ENCODE measurements at regions not wholly inside any gene's neighbourhood (a gene's known extent, or its start where the extent isn't known, plus 50 kb on each side); places are given as distances from the start of the nearest gene placed in this dataset.
A peak's percentile ranks its signal among the peaks of the same experiment; 100 is the strongest.
"Not testable (repeated sequence)": the region's sequence is repeated elsewhere in the genome, so short reads cannot be mapped to it uniquely, and the experiment has no call there.

DNA sequence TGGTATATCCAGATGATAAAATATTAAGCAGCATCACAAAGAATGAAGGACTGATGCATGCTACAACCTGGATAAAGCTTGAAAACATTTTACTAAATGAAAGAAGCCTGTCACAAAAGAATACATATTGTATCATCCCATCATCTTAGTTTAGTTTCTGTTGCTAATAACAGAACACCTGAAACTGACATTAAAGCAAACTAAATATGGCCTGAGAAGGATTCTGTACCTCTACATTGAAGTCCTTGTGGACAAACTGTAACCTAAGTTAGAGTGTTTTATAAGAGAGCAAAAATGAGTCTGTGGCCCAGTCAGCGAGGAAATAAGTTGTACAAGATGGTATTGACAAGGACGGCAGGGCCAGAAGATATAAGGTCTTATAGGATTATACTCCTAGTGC is 261.0 kb upstream of the CPHXL start:
- no peak for DNase-seq (ENCODE audit: low read depth)

DNA sequence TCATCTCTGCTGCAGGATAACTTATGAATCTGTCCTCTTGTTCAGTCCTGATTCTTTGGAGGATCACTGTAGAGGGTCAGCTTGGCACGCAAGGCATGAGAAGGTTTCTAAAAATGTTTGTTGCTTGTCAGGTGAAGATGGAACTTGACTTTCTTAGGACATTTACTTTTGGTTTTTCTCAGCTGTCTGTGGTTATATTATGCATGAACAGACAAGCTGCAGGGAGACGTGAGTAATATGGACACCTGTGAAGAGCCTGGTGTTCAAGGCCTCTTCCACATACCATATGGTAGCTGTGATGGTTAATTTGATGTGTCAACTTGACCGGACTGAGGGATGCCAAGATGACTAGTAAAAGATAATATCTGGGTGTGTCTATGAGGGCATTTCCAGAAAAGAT is 270.2 kb upstream of the CPHXL start:
- peak; percentile 43 for DNase-seq (ENCODE audit: low read depth)

DNA sequence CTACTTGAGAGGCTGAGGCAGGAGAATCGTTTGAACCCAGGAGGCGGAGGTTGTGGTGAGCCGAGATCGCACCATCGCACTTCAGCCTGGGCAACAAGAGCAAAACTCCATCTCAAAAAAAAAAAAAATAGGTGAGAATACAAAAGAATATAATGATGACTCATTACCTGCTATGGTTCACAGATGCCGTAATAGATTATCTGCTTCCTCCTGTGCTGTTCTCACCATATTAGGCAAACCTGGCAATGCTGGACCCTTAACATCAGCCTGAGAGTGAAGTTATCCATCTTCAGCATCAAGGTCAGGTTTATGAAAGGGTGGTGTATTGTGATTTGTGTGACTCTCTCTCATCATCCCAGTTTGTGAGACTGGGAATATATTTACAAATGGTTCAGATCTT is 271.3 kb upstream of the CPHXL start:
- DNase-seq (ENCODE audit: low read depth) = peak; percentile 2

DNA sequence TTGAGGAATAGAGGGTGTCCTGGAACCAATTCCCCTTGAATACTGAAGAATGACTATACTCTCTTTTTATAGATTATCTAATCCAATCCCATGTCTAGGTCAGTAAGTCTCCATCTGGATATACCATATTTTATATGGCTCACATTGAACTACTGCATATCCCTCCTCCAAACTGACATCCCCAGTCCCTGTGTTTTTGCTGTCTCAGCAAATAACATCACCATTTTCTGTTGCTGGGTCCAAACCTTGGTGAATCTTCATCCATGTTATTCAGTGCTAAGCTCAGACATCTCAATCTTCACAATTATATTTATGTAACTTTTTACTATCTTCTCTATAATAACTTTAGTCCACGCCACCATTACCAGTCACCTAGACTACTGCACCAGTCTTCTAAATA is 269.6 kb upstream of the CNTNAP4 start:
- DNase-seq (ENCODE audit: low read depth) = no peak

DNA sequence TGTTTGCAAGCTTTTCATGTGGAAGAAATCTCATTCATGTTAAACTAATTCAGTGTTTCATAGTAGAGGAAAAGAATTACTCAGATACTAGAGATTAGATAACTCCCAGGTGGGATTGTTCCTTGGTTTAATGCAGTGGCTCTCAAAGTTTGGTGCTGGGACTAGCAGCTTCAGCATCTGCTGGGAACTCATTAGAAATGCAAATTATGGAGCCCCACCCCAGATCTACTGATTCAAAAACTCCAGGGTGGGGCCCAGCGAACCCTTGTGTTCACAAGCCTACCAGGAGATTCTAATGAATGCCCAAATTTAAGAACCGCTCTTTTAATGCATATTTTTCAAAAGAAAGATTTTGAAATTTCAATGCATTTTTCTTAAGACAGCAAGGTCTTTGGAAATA is 253.4 kb upstream of the CNTNAP4 start:
- no peak for DNase-seq (ENCODE audit: low read depth)

DNA sequence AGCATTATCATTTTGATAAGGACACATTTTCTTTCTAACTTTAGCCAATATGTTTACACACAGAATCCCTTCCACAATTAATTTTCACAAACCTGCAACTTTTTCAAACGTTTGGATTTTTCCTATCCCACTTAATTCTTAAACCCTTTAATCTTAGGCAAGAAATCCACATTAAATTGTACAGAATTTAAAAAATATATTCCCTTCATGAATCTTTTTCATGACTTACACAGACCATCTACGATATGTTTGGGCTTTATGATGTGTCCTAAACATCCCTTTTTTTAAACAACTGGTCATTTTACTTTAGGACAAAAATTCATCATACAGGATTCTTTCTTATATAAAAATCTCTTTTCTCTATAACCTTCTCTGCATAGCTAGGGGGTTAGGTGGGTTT is 241.5 kb upstream of the CNTNAP4 start:
- no peak for DNase-seq (ENCODE audit: low read depth)

DNA sequence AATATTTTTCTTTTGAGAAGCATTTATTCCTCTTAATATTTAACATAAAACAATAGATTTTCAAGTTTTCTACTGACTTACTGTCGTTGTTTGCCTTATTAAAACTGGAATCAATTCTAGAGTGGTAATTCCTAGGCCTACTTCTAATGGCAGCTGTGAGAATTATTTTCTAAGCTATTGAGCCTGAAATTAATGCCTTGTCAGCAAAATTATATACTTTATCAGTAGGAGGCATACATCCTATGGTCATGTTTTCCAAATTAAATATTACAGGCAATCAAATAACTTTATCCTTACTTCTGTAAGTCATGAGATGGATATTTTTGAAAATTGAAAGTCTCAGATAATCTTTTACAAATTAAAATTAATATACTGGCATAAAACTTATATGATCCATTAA is 239.1 kb upstream of the CNTNAP4 start:
- DNase-seq (ENCODE audit: low read depth) = no peak

DNA sequence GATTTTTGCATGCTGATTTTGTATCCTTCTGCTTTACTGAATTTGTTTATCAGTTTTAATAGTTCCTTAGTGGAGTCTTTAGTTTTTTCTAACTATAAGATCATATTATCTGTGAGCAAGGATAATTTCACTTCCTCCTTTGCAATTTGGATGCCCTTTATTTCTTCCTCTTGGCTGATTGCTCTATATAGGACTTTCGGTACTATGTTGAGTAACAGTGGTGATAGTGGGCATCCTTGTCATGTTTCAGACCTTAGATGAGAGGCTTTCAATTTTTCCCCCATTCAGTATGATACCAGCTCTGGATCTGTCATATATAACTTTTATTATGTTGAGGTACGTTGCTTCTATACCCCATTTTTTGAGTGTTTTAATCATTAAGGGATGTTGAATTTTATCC is 224.5 kb upstream of the CNTNAP4 start:
- no peak for DNase-seq (ENCODE audit: low read depth)

DNA sequence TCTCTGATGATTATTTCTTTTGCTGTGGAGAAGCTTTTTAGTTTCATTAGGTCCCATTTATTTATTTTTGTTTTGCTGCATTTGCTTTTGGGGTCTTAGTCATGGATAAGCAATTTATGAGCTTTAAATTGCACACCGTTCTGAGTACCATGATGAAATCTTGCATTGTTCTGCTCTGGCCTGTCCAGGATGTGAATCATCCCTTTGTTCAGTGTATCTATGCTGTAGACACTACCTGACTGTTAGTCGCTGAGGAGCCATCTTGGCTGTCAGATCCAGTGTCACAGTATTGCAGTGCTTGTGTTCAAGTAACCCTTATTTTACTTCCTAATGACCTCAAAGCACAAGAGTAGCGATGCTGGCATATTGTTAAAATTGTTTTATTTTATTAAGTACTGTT is 218.0 kb upstream of the CNTNAP4 start:
- DNase-seq (ENCODE audit: low read depth) = peak; percentile 45

DNA sequence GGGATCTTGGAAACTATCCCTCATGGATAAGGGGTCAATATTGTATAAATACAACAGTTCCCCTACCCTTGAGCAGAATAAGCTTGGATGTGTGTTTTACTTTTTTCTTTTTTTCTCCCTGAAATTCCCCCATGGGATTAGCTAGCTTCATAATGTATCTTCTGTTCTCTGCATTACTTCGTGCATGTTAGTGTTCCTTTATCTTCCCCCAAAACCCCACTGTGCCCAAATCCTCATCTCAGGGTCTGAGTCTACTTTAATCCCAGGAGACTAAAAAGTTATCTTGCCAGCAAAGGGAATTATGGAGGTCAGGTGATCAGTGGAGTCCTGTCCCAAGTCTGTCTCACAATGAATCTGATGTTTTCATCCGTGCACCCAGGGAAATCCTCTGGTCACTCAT is 217.5 kb upstream of the CNTNAP4 start:
- no peak for DNase-seq (ENCODE audit: low read depth)

DNA sequence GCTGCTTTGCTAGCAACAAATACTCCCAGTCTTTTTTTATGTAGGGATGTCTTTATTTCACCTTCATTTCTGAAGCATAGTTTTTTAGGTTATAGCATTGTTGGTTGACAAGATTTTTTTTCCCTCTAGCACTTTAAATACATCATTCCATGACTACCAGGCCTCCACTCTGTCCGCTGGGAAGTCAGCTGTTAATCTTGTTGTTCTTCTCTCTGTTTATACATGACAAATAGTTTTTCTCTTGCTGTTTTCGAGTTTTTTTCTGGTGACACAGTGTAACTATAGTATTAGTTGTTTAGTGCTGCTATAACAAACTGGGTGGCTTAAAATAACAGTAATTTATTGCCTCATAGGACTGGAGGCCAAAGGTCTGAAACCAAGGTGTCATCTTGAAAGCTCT is 205.5 kb upstream of the CNTNAP4 start:
- DNase-seq (ENCODE audit: low read depth) = no peak

DNA sequence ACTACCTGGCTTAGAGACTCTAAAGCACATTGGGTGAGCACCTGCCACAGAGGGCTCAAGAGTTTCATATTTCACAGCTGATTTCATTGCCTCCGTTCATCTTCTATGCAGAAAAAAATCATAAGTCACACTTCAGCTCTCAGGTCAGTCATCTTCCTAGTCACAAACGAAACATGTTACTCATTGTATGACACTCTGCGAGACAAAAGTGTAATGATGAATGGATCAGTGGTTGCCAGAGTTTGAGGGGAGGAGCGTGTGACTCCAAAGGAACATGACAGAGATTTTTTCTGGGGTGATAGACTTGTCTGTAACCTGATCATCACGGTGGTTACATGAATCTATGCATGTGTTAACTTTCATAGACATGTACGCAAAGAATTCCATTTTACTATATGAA is 195.2 kb upstream of the CNTNAP4 start:
- DNase-seq (ENCODE audit: low read depth) = no peak

DNA sequence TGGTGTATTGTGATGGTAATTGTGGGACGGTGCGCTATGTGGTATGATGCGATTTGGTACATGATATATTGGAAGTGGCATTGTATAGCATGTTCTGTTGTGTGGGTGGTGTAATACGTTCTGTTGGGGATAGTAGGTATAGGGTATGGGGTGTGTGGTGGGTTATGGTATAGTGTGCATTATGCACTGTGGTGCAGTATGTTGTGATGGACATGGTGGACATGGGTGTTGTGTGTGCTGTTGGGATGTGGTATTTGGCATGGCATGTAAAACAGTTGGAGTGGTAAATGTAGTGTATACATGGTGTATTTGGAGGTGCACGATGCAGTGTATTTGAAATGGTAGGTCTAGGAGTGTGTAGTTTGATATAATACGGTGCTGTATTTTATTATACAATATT is 170.6 kb upstream of the CNTNAP4 start:
- no peak for DNase-seq (ENCODE audit: low read depth)

DNA sequence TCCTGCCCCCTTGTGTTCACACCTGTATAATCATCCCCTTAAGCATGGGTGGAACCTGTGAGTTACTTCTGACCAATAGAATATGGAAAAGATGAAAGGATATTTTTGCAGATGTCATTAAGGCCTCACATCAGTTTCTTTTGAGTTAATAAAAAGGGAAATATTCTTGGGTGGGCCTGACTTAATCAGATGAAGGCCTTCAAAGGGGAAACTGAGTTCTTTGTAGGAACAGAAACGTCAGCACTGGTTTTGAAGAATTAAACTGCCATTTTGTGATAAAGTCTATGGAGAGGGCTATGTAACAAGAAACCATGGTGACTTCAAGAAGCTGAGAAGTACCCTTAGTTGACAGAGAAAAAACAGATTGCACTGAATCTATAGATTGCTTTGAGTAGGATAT is 168.7 kb upstream of the CNTNAP4 start:
- no peak for DNase-seq (ENCODE audit: low read depth)

DNA sequence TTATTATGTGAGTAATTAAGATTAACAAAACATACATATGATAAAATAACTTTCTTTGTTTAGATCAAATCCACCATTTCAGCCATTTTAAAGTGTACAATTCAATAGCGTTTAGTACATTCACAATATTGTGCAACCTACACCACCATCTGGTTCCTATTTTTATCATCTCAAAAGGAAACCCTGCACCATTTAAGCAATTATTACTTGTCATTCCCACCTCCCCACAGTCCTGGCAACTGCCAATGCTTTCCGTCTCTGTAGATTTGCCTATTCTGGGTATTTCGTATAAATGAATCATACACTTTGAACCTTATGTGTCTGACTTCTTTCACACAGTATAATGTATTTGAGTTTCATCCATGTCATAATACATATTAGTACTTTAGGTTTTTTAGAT is 162.5 kb upstream of the CNTNAP4 start:
- DNase-seq (ENCODE audit: low read depth) = no peak

DNA sequence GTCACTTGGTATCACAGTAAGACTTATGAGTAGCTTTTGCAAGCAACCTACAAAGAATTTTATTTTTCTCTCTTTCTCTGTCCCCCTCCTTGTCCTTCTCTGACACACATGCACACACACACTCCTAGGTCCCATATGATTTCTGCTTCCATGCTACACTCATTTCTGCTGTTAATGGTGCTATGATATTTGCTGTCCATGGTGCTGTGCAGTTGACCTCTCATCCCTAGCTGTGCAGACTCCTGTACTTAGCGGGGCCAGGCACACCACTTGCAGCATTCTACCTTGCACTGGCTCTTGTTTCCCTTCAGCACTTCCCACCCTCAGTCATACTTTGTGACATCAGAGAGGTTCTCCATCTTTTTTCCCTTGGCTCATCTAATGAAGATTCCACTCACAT is 158.9 kb upstream of the CNTNAP4 start:
- no peak for DNase-seq (ENCODE audit: low read depth)

DNA sequence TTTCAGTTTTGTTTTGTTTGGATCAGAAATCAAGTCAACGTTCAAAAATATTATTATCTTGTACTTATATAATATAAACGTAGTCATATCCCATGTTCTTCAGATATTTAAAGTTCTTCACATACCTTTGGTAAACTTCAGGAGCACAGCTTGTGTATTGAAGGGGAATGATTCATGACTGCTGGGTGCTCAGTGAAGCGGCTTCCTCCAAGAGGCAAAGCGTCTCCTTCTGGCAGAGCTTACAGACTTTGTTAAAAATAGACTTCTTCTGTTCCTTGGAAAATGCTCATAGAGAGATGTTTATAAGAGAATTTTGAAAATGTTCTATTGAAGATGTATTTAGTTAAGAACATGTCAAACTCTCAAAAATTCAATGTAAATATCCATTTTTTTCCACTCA is 155.6 kb upstream of the CNTNAP4 start:
- DNase-seq (ENCODE audit: low read depth) = no peak

DNA sequence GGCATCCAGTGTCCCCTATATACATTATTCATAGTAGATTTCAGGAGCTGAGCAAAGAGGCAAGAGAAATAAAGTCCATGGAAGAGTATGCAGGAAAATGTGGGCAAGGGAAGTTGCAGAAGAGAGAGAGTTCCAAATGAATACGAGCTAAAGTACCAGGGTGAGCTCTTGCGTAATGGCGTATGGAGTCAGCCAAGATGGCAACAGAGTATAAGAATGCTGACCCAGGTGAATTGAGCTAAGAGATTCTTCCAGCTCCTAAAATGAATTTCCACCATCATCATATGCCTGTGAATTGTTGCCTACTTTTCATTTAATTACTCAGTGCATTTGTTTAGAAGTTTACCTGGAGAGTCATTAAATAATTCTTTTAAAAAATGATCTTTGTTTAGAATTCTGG is 153.2 kb upstream of the CNTNAP4 start:
- no peak for DNase-seq (ENCODE audit: low read depth)

DNA sequence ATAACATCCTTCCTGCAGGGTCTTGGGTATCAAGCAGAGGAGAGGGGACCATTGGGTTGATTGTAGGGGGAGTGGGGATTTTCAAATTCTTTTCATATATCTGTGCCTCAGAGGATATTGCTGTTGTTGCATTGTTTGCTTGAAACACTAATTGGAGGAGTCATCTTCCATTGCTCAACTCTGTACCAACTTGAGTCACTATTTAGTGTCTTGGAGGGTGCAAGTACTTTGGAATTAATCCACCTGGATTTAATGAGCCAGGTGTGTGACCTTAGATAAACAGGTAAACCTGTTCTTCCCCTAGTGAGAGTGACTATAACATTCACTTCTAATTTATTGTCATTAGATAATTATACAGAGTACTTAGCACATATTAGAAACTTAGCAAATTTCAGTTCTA is 151.3 kb upstream of the CNTNAP4 start:
- no peak for DNase-seq (ENCODE audit: low read depth)

DNA sequence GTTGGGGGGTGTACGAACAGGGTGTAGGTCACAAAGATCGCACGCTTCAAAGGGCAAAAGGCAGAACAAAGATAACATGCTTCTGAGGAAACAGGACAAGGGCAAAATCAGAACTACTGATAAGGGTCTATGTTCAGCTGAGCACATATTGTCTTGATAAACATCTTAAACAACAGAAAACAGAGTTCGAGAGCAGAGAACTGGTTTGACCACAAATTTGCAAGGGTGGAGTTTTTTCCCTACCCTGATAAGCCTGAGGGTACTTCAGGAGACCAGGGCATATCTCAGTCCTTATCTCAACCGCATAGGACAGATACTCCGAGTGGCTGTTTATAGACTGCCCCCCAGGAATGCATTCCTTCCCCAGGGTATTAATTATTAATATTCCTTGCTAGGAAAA is 139.1 kb upstream of the CNTNAP4 start:
- DNase-seq (ENCODE audit: low read depth) = not testable (repeated sequence)

DNA sequence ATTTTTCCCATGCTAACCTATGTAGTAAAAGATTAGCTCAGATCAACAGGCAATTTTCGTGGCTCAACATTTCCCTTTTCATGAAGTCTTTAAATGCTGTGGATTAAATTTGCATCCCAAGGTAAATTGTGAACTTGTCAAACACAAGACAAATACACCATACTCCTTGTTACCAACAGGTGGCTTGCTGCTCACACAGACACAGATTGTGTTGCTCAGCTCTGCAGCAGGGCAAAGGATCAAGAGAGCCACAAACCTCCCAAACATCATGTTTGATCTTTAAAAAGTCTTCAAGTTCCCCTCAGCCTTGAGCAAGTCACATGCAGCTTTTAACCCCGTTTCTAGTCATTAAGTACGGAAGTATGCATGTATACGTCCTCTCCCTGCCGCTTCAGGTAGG is 119.6 kb upstream of the CNTNAP4 start:
- DNase-seq (ENCODE audit: low read depth) = no peak

DNA sequence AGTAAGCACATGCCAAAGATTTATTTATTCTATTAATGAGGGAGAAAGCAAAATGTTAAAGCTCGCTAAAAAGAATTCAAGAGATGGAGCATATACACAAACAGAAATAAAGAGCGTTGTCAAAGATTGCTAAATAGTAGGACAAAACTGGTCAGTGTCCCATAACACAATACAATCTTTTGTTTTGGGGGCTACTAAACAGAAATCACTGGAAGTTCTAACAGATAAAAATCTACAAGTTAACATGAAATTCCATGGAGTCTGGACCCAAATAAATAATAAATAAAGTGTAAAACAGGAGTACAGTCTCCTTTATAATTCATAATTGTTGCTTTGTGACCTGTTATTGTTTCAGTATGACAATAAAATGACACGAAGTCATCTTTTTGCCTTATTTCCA is 115.2 kb upstream of the CNTNAP4 start:
- DNase-seq (ENCODE audit: low read depth) = no peak

DNA sequence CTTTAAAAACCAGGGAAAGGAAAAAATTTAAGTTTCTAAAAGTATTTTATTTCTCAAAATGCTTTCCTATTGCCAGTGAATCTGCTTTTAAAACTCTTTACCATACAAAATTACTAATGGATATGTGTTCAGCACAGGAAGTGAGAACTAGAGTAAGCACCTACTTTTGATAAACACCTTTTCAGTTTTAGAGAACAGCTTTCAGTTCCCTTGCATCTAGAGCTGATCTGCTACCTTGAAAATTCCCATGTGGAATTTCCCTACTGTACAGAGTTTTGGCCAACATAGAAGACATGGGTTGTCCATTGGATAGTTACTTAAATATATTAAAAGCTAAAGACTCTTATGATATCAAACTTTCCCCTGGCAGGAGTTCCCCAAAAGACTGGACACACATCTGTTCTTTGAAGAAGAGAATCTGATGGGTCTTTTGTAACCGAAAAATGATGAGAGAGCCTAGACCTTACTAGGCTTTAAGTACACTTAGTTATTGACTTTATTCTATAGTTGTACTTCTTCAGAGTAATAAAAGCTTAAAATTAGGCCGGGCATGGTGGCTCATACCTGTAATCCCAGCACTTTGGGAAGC is 112.1 kb upstream of the CNTNAP4 start:
- no peak for DNase-seq (ENCODE audit: low read depth)

DNA sequence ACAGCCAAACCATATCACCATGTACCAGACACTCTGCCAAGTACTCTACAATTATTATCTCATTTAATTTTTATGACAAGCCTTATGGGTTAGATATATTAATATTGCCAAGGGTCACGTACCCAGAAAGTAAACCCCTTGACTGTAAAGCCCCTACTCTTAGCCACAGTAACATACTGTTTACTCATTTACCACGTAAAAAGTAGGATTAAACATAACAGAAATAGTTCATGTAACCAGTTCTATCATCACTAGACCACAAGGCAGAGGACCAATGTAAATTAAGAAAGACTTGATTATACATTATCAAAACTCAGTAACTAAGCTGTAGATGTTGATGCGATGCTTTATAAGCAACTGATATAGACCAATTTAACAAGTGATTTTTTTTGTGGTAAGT is 101.5 kb upstream of the CNTNAP4 start:
- DNase-seq (ENCODE audit: low read depth) = no peak

DNA sequence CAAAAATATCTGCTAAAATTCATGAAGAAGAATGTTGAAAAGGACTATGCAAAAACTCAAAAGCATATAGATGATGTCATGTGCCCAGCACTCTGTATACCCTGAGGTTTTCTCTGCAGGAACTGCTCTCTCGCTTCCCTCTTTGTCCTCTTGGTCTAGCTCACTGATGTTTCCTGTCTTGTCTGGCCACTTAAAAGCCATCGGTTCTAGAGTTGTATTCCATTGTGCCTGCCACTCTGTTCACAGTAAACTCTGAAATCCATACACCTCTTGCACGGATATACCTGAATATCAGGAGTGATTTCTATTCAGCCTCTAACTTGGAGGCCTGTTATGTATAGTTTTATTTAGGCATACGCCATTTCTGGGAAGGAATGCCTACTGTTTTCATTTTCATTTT is 101.0 kb upstream of the CNTNAP4 start:
- peak; percentile 7 for DNase-seq (ENCODE audit: low read depth)
